ENCODE measurements at regions not wholly inside any gene's neighbourhood (a gene's known extent, or its start where the extent isn't known, plus 50 kb on each side); places are given as distances from the start of the nearest gene placed in this dataset.
A peak's percentile ranks its signal among the peaks of the same experiment; 100 is the strongest.
"Not testable (repeated sequence)": the region's sequence is repeated elsewhere in the genome, so short reads cannot be mapped to it uniquely, and the experiment has no call there.

DNA sequence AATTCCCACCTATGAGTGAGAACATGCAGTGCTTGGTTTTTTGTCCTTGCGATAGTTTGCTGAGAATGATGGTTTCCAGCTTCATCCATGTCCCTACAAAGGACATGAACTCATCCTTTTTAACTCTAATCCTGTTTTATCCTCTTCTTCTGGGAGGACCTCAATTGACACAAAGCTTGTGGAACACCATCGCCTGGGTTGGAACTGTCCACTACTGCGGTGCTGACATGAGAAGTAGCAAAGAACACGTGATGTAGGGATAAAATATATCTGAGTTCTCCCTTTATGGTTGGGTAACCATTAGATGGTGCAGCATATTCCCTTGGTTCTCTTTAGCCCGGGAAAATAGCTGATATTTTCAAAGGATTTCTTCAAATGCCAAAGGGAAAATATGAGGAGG, 105.3 kb upstream of the TOPAZ1 start:
- no peaks in the 10 kb centered on the region for H3K4me1 ChIP-seq
- H3K9me3 ChIP-seq = no peaks in the 10 kb centered on the region
- H3K4me3 ChIP-seq (replicated peaks in 1 of 3) = no peak overlapping the region
- H3K36me3 ChIP-seq = no peaks in the 10 kb centered on the region
- intact Hi-C loops (cut with DNase I) = no loop called here
- H3K27ac ChIP-seq = no peak overlapping the region
- WGBS, 2 donors = 46 to 48% methylated on average over 5 of the region's 5 CpGs
- no peak for DNase-seq
- TF ChIP-seq POLR2A (IDR thresholded peaks at IDR 0.05) = no peak
- TF ChIP-seq, protein P1, sequence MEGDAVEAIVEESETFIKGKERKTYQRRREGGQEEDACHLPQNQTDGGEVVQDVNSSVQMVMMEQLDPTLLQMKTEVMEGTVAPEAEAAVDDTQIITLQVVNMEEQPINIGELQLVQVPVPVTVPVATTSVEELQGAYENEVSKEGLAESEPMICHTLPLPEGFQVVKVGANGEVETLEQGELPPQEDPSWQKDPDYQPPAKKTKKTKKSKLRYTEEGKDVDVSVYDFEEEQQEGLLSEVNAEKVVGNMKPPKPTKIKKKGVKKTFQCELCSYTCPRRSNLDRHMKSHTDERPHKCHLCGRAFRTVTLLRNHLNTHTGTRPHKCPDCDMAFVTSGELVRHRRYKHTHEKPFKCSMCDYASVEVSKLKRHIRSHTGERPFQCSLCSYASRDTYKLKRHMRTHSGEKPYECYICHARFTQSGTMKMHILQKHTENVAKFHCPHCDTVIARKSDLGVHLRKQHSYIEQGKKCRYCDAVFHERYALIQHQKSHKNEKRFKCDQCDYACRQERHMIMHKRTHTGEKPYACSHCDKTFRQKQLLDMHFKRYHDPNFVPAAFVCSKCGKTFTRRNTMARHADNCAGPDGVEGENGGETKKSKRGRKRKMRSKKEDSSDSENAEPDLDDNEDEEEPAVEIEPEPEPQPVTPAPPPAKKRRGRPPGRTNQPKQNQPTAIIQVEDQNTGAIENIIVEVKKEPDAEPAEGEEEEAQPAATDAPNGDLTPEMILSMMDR (IDR thresholded peaks at IDR 0.05) = no peak
- no peaks in the 10 kb centered on the region for H3K27me3 ChIP-seq

DNA sequence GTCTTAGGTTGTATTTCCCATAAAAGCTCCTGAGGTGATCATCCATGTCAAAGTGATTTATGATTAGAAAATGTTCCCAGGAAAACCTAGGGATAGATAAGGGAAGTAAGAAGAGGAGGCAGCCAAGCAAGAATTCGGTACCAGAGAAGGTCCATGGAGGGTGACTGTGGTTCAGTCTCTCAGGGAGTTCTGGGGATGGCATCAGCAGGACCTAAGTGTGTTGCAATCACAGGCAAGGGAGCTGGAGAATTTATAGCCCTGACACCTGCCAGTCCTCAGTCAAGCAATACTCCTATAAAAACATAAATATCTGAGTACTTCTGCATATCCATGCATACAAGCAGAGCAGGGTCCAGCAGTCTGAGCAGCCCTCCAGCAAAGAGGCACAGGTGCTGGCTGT, 95.6 kb upstream of the TOPAZ1 start:
- WGBS, 2 donors = 62 to 72% methylated on average over 1 of the region's 1 CpG
- no peak for TF ChIP-seq POLR2A (IDR thresholded peaks at IDR 0.05)
- TF ChIP-seq, protein P1 (IDR thresholded peaks at IDR 0.05) = no peak
- Histone ChIP-seq H3K9me3 (no peaks in the 10 kb centered on the region), H3K27ac (no peak overlapping the region), H3K27me3 (no peaks in the 10 kb centered on the region), H3K36me3 (no peaks in the 10 kb centered on the region), H3K4me1 (peaks cover 0 to 6% of the 10 kb centered on the region in 2 donors), H3K4me3 (replicated peaks in 1 of 3) (no peak overlapping the region)
- no peak for DNase-seq
- intact Hi-C loops (cut with DNase I) = no loop called here

GRCh38 chr3:44159696-44160300, 81.9 kb upstream of the TOPAZ1 start:
- Histone ChIP-seq H3K9me3 (no peaks in the 10 kb centered on the region), H3K4me1 (no peaks in the 10 kb centered on the region), H3K27me3 (no peaks in the 10 kb centered on the region), H3K4me3 (replicated peaks in 1 of 3) (no peak overlapping the region), H3K36me3 (no peaks in the 10 kb centered on the region), H3K27ac (no peak overlapping the region)
- 82 to 86% methylated on average over 2 of the region's 2 CpGs for WGBS, 2 donors
- peak; percentile 10 to 15 for DNase-seq
- TF ChIP-seq, protein P1 (IDR thresholded peaks at IDR 0.05) = no peak
- TF ChIP-seq POLR2A (IDR thresholded peaks at IDR 0.05) = no peak
- intact Hi-C loops (cut with DNase I) = no loop called here

DNA sequence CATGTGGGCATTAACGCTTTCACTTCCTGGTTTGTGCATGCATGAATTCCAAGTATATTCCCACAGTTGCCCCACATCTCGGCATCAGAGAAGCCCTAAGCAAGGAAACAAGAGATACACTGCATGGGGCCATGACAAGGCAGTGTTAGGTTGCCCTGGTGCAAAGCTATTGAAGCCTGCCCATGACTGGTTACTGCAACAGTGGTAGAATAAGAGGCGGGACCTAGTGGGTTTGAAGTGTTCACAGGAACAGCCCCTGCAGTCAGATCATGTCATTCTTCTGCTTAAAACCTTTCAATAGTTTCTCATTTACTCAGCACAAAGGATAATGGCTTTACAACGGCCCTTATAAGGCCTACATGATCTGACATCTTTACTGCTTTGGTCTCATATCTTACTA, 80.9 kb upstream of the TOPAZ1 start:
- H3K27ac ChIP-seq = no peak overlapping the region
- DNase-seq = no peak
- TF ChIP-seq, protein P1 (IDR thresholded peaks at IDR 0.05) = no peak
- no peak for TF ChIP-seq POLR2A (IDR thresholded peaks at IDR 0.05)
- no peaks in the 10 kb centered on the region for H3K4me1 ChIP-seq
- H3K9me3 ChIP-seq = no peaks in the 10 kb centered on the region
- no peaks in the 10 kb centered on the region for H3K36me3 ChIP-seq
- no peak overlapping the region for H3K4me3 ChIP-seq (replicated peaks in 1 of 3)
- intact Hi-C loops (cut with DNase I) = no loop called here
- H3K27me3 ChIP-seq = no peaks in the 10 kb centered on the region
- 88 to 90% methylated on average over 4 of the region's 4 CpGs for WGBS, 2 donors

DNA sequence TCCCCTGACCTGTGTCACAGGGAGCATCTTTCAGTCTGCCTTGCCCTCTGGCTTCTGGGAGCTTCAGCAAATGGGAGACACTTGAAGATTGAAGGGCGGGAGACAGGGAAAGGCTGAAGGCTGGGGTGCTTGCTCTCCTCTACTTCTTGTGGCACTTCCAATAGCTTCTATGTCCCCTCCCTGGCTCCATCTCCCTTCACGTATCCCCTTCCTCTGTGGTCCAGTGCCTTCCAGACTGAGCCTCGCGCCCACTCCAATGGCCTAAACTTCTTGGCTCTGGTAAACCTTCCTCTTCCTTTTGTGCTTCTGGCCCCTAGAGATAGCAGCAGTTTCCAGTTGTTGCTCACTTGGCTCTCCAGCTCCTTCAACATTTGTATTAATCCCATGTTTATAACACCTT, 69.8 kb upstream of the TOPAZ1 start:
- intact Hi-C loops (cut with DNase I) = no loop called here
- no peak for TF ChIP-seq POLR2A (IDR thresholded peaks at IDR 0.05)
- TF ChIP-seq, protein P1 (IDR thresholded peaks at IDR 0.05) = no peak
- Histone ChIP-seq H3K9me3 (no peaks in the 10 kb centered on the region), H3K4me1 (no peaks in the 10 kb centered on the region), H3K36me3 (no peaks in the 10 kb centered on the region), H3K27ac (no peak overlapping the region), H3K4me3 (replicated peaks in 1 of 3) (no peak overlapping the region), H3K27me3 (no peaks in the 10 kb centered on the region)
- WGBS, 2 donors = 96 to 98% methylated on average over 4 of the region's 4 CpGs
- no peak for DNase-seq

DNA sequence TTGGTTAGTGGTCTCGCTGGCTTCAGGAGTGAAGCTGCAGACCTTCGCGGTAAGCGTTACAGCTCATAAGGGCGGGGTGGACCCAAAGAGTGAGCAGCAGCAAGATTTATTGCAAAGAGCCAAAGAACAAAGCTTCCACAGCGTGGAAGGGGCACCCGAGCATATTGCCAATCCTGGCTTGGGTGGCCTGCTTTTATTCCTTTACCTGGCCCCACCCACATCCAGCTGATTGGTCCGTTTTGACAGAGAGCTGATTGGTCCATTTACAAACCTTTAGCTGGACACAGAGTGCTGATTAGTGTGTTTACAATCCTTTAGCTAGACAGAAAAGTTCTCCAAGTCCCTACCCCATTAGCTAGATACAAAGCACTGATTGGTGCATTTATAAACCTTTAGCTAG, 69.0 kb upstream of the TOPAZ1 start:
- H3K9me3 ChIP-seq; H3K27me3 ChIP-seq; H3K4me1 ChIP-seq; H3K36me3 ChIP-seq; DNase-seq; H3K4me3 ChIP-seq (replicated peaks in 1 of 3); H3K27ac ChIP-seq; intact Hi-C loops (cut with DNase I): not testable (repeated sequence)
- 95% methylated on average over 8 of the region's 8 CpGs for WGBS, 2 donors
